H1 (cell line): ENCODE measurements at regions not wholly inside any gene's neighbourhood (a gene's known extent, or its start where the extent isn't known, plus 50 kb on each side); places are given as distances from the start of the nearest gene placed in this dataset.

Experiments used
- CTCF ChIA-PET: fragments of 300-600 bp; sonication (Branson Sonifier 250); formaldehyde crosslinking; loops from one replicate; lab custom pipeline; 2021; ENCODE audit not compliant: partially characterized antibody; lab: Charles Lee
- POLR2A ChIA-PET: fragments of 300-600 bp; sonication (Branson Sonifier 250); formaldehyde crosslinking; loops from one replicate; lab custom pipeline; 2021; ENCODE audit warnings: inconsistent platforms; ENCODE audit not compliant: partially characterized antibody; lab: Charles Lee
- DNase-seq, 2 experiments: peaks; one replicate each; pipeline versions ENCODE4 v3.0.0 to v3.0.0-alpha.2; 2010 to 2022; ENCODE audit warnings: low spot score in 2 of 2, low read depth in 1 of 2, mixed read lengths in 1 of 2
- FAIRE-seq: peaks from 2 replicates; lab custom pipeline; 2011; peaks lifted over from hg19 to GRCh38; lab: Jason Lieb, UNC
- H2AFZ ChIP-seq: 2 replicates; pipeline ENCODE4 v1.8.1; 2012; ENCODE audit warnings: low read length, inconsistent platforms
- H2AK5ac ChIP-seq: 2 replicates; pipeline ENCODE4 v1.6.1; 2013; ENCODE audit warnings: low read depth, low read length
- H2BK120ac ChIP-seq: replicated peaks from 2 replicates; pipeline ENCODE3; 2013; ENCODE audit warnings: low read depth, low read length, inconsistent platforms
- H2BK12ac ChIP-seq: 2 replicates; pipeline ENCODE4 v1.6.1; 2013; ENCODE audit warnings: low read depth, low read length
- H2BK15ac ChIP-seq: 2 replicates; pipeline ENCODE4 v1.6.1; 2013; ENCODE audit warnings: low read length
- H2BK20ac ChIP-seq: 2 replicates; pipeline ENCODE4 v1.6.1; 2013; ENCODE audit warnings: low read length
- H2BK5ac ChIP-seq: 2 replicates; pipeline ENCODE4 v1.6.1; 2013; ENCODE audit warnings: low read depth, low read length
- H3K14ac ChIP-seq: 2 replicates; pipeline ENCODE4 v1.6.1; 2013; ENCODE audit warnings: inconsistent platforms; ENCODE audit not compliant: insufficient read length
- H3K18ac ChIP-seq: 2 replicates; pipeline ENCODE4 v1.6.1; 2013; ENCODE audit warnings: low read length; ENCODE audit errors: extremely low read depth
- H3K23ac ChIP-seq: 2 replicates; pipeline ENCODE4 v1.6.1; 2013; ENCODE audit warnings: inconsistent platforms; ENCODE audit not compliant: insufficient read length
- H3K23me2 ChIP-seq: 2 replicates; pipeline ENCODE4 v1.6.1; 2013; ENCODE audit warnings: low read depth, low read length
- H3K27ac ChIP-seq: 2 replicates; pipeline ENCODE4 v1.6.1; 2011; ENCODE audit warnings: low read depth, low read length, inconsistent platforms
- H3K27me3 ChIP-seq, 4 experiments: replicated peaks in 1 of 4; 1 replicate in 1 of 4; 2 replicates in 3 of 4; pipeline versions ENCODE4 v1.6.1 to v1.8.1; 2011 to 2013; ENCODE audit warnings: low read length in 3 of 4, mild to moderate bottlenecking in 3 of 4, inconsistent platforms in 2 of 4, mixed read lengths in 2 of 4, moderate library complexity in 1 of 4; ENCODE audit not compliant: control insufficient read depth in 3 of 4, insufficient read depth in 3 of 4; ENCODE audit errors: extremely low read depth in 1 of 4
- H3K36me3 ChIP-seq, 4 experiments: 2 replicates each; pipeline versions ENCODE4 v1.6.1 to v1.8.1; 2011 to 2013; ENCODE audit warnings: mild to moderate bottlenecking in 4 of 4, low read length in 3 of 4, moderate library complexity in 2 of 4, control low read depth in 1 of 4, inconsistent platforms in 1 of 4; ENCODE audit not compliant: insufficient read depth in 4 of 4, control insufficient read depth in 2 of 4
- H3K4ac ChIP-seq: replicated peaks from 2 replicates; pipeline ENCODE3; 2013; ENCODE audit warnings: low read length, low read depth, mixed read lengths, inconsistent platforms; ENCODE audit not compliant: insufficient read length
- H3K4me1 ChIP-seq, 4 experiments: replicated peaks in 1 of 4; 1 replicate in 1 of 4; 2 replicates in 3 of 4; pipeline versions ENCODE4 v1.6.1 to v1.8.1; 2011 to 2013; ENCODE audit warnings: low read length in 3 of 4, inconsistent platforms in 2 of 4, mixed read lengths in 1 of 4; ENCODE audit not compliant: insufficient read depth in 4 of 4, control insufficient read depth in 3 of 4
- H3K4me2 ChIP-seq, 2 experiments: 2 replicates each; pipeline versions ENCODE4 v1.6.1 to v1.8.1; 2011 to 2013; ENCODE audit warnings: low read depth in 2 of 2, low read length in 2 of 2, control low read depth in 1 of 2, inconsistent platforms in 1 of 2, mild to moderate bottlenecking in 1 of 2; ENCODE audit not compliant: insufficient read depth in 1 of 2
- H3K4me3 ChIP-seq, 4 experiments: fragments of 200-600, 300-600 bp in 1 of 4; sonication (generic), shearing (Covaris generic), sonication (Bioruptor Twin) in 1 of 4; 2 replicates each; pipeline versions ENCODE4 v1.5.1 to v1.8.1; 2011 to 2016; ENCODE audit warnings: low read length in 4 of 4, low read depth in 3 of 4, control low read depth in 2 of 4, inconsistent platforms in 2 of 4, mild to moderate bottlenecking in 2 of 4, mixed read lengths in 1 of 4, moderate library complexity in 1 of 4; ENCODE audit not compliant: insufficient read depth in 2 of 4; ENCODE audit errors: extremely low read depth in 1 of 4
- H3K56ac ChIP-seq: replicated peaks from 2 replicates; pipeline ENCODE3; 2013; ENCODE audit warnings: low read depth, mild to moderate bottlenecking, mixed read lengths, low read length, inconsistent platforms; ENCODE audit not compliant: insufficient read length
- H3K79me1 ChIP-seq: 2 replicates; pipeline ENCODE4 v1.6.1; 2013; ENCODE audit warnings: low read depth, low read length, control low read depth
- H3K79me2 ChIP-seq, 2 experiments: 2 replicates each; pipeline versions ENCODE4 v1.6.1 to v1.8.1; 2012 to 2013; ENCODE audit warnings: low read length in 2 of 2, mild to moderate bottlenecking in 2 of 2, inconsistent platforms in 1 of 2; ENCODE audit not compliant: insufficient read depth in 2 of 2, control insufficient read depth in 1 of 2
- H3K9ac ChIP-seq, 4 experiments: replicated peaks in 1 of 4; 1 replicate in 1 of 4; 2 replicates in 3 of 4; pipeline versions ENCODE4 v1.6.1 to v1.8.1; 2011 to 2013; ENCODE audit warnings: low read depth in 3 of 4, low read length in 3 of 4, control low read depth in 2 of 4, mild to moderate bottlenecking in 2 of 4, moderate library complexity in 2 of 4, inconsistent platforms in 1 of 4; ENCODE audit errors: extremely low read depth in 1 of 4
- H3K9me3 ChIP-seq, 2 experiments: 2 replicates each; pipeline versions ENCODE4 v1.6.1 to v1.8.1; 2012 to 2013; ENCODE audit warnings: mild to moderate bottlenecking in 2 of 2, moderate library complexity in 2 of 2, control low read depth in 1 of 2, inconsistent platforms in 1 of 2, low read depth in 1 of 2, low read length in 1 of 2, mixed read lengths in 1 of 2; ENCODE audit not compliant: insufficient read depth in 2 of 2
- H4K20me1 ChIP-seq, 2 experiments: replicated peaks in 1 of 2; 2 replicates each; pipeline versions ENCODE3 to v1.8.1; 2011 to 2013; ENCODE audit warnings: inconsistent platforms in 2 of 2, low read length in 2 of 2, mild to moderate bottlenecking in 1 of 2; ENCODE audit not compliant: insufficient read depth in 2 of 2, control insufficient read depth in 1 of 2
- H4K5ac ChIP-seq: 2 replicates; pipeline ENCODE4 v1.6.1; 2013; ENCODE audit warnings: low read length, low read depth, mixed read lengths, inconsistent platforms; ENCODE audit not compliant: insufficient read length
- H4K8ac ChIP-seq: 2 replicates; pipeline ENCODE4 v1.8.0; 2013; ENCODE audit warnings: mild to moderate bottlenecking, moderate library complexity, low read length, inconsistent platforms; ENCODE audit not compliant: insufficient read depth; ENCODE audit errors: extremely low read depth
- H4K91ac ChIP-seq: replicated peaks from 2 replicates; pipeline ENCODE3; 2013; ENCODE audit warnings: low read length, mixed read lengths, inconsistent platforms; ENCODE audit not compliant: insufficient read length
- ATF3 ChIP-seq: IDR thresholded peaks from 2 replicates; pipeline ENCODE4 v1.6.1; 2011; ENCODE audit warnings: low read depth, mild to moderate bottlenecking, low read length; ENCODE audit not compliant: insufficient read depth
- E2F6 ChIP-seq: IDR thresholded peaks from 2 replicates; pipeline ENCODE4 v1.6.1; 2012; ENCODE audit warnings: inconsistent platforms
- GABPA ChIP-seq: IDR thresholded peaks from 2 replicates; pipeline ENCODE4 v1.6.1; 2011; ENCODE audit warnings: mild to moderate bottlenecking, low read length, moderate library complexity, borderline replicate concordance; ENCODE audit not compliant: insufficient read depth
- HDAC6 ChIP-seq: IDR thresholded peaks from one replicate; pipeline ENCODE4 v1.7.1; 2012; ENCODE audit warnings: low read depth, mild to moderate bottlenecking, inconsistent platforms, low read length, moderate library complexity
- JUN ChIP-seq: IDR thresholded peaks from 2 replicates; pipeline ENCODE4 v1.6.1; 2011; ENCODE audit warnings: low read depth, mild to moderate bottlenecking, improper control_type of control experiment, low read length
- KDM1A ChIP-seq: fragments of 200-600, 300-600 bp; sonication (generic); IDR thresholded peaks from 2 replicates; pipeline ENCODE4 v1.7.1; 2016; ENCODE audit warnings: mild to moderate bottlenecking, low read length, borderline replicate concordance
- NANOG ChIP-seq: IDR thresholded peaks from 2 replicates; pipeline ENCODE4 v1.6.1; 2011; ENCODE audit warnings: low read length, low read depth, mild to moderate bottlenecking, inconsistent platforms; ENCODE audit not compliant: insufficient read depth, poor library complexity, severe bottlenecking
- POLR2AphosphoS5 ChIP-seq: IDR thresholded peaks from 2 replicates; pipeline ENCODE4 v1.6.1; 2011; ENCODE audit warnings: low read depth, low read length
- RFX5 ChIP-seq: IDR thresholded peaks from 2 replicates; pipeline ENCODE4 v1.6.1; 2011; ENCODE audit warnings: low read depth, low read length, improper control_type of control experiment, borderline replicate concordance
- SP4 ChIP-seq: IDR thresholded peaks from 2 replicates; pipeline ENCODE4 v1.6.1; 2012; ENCODE audit warnings: low read length, inconsistent platforms
- TAF1 ChIP-seq: IDR thresholded peaks from 2 replicates; pipeline ENCODE4 v1.6.1; 2011; ENCODE audit warnings: mild to moderate bottlenecking, low read depth, low read length
- USF2 ChIP-seq: IDR thresholded peaks from 2 replicates; pipeline ENCODE4 v1.6.1; 2011; ENCODE audit warnings: low read length, improper control_type of control experiment
- WGBS, 2 experiments: shearing (Covaris generic) in 1 of 2; methylation state at CpG; one replicate each; pipeline versions ENCODE4 v1.1.6 to v1.1.7; 2013 to 2015; ENCODE audit warnings: low lambda C conversion rate in 2 of 2, mixed read lengths in 2 of 2, inconsistent platforms in 1 of 2, low coverage in 1 of 2, missing lambda C conversion rate in 1 of 2; ENCODE audit not compliant: insufficient replicate concordance in 2 of 2, insufficient coverage in 1 of 2, insufficient read length in 1 of 2; ENCODE audit errors: extremely low coverage in 1 of 2, missing lambda C conversion rate in 1 of 2; 5-methylcytosine and 5-hydroxymethylcytosine counted together

- DNase-seq, result no peak
- no peak overlapping the region for H3K27ac ChIP-seq
- no peak overlapping the region for H3K4me3 ChIP-seq
- no peaks in the 10 kb centered on the region for H4K20me1 ChIP-seq
- H3K14ac ChIP-seq, result no peak overlapping the region
- no peak overlapping the region for H2BK12ac ChIP-seq
- H3K79me1 ChIP-seq, result no peaks in the 10 kb centered on the region
- no peak overlapping the region for H4K8ac ChIP-seq
- H4K5ac ChIP-seq, result no peak overlapping the region
- H3K9ac ChIP-seq, result no peak overlapping the region
- H3K27me3 ChIP-seq, result no peaks in the 10 kb centered on the region
- no peak overlapping the region for H3K18ac ChIP-seq
- H2BK20ac ChIP-seq, result no peak overlapping the region
- H4K91ac ChIP-seq, result no peak overlapping the region
- no peak overlapping the region for H2BK15ac ChIP-seq
- ChIA-PET POLR2A (no interaction called here), CTCF (no interaction called here)
- no peak overlapping the region for H3K4ac ChIP-seq
- no peaks in the 10 kb centered on the region; a peak in 1 of 8 replicates for H3K36me3 ChIP-seq
- no peak overlapping the region for H3K23ac ChIP-seq
- H2BK5ac ChIP-seq, result no peak overlapping the region
- 100% methylated on average over 1 of the region's 1 CpG; no CpG with 5 or more reads in 1 of the 2 experiments for WGBS, 2 experiments
- H3K23me2 ChIP-seq, result peaks cover 3% of the 10 kb centered on the region; the same call in 1 of the 2 replicates
- no peaks in the 10 kb centered on the region for H3K79me2 ChIP-seq
- no peak overlapping the region for H2AK5ac ChIP-seq
- TF ChIP-seq HDAC6, result no peak
- no peak for TF ChIP-seq USF2
- no peak for TF ChIP-seq NANOG
- no peak for TF ChIP-seq ATF3
- TF ChIP-seq GABPA, result no peak
- TF ChIP-seq E2F6, result no peak
- TF ChIP-seq JUN, result no peak
- TF ChIP-seq SP4, result no peak
- no peak for TF ChIP-seq TAF1
- no peak for TF ChIP-seq POLR2AphosphoS5
- no peak for TF ChIP-seq RFX5
- TF ChIP-seq KDM1A, result no peak
- TF ChIP-seq, all 59 proteins: peak for 0
- no peaks in the 10 kb centered on the region for H3K4me1 ChIP-seq
- FAIRE-seq, result no peak
- no peak overlapping the region for H2BK120ac ChIP-seq
- H2AFZ ChIP-seq, result no peak overlapping the region
- H3K9me3 ChIP-seq, result no peaks in the 10 kb centered on the region
- H3K56ac ChIP-seq, result no peak overlapping the region
- H3K4me2 ChIP-seq, result no peak overlapping the region
Measured at GRCh38 chr11:96506041-96506440, 116.2 kb downstream of the JRKL start.
